Effector memory CD4-positive, alpha-beta T cell (primary cell): ENCODE measurements at regions not wholly inside any gene's neighbourhood (a gene's known extent, or its start where the extent isn't known, plus 50 kb on each side); places are given as distances from the start of the nearest gene placed in this dataset.

Experiments used
- DNase-seq, 3 donors: peaks; one replicate each; pipeline ENCODE4 v3.0.0-alpha.2; 2020
- H3K27ac ChIP-seq: 2 replicates; pipeline ENCODE4 v1.7.0; 2013; ENCODE audit warnings: mild to moderate bottlenecking, low read length, moderate library complexity; ENCODE audit not compliant: insufficient read depth, poor library complexity, severe bottlenecking
- H3K27me3 ChIP-seq: replicated peaks from 2 replicates; pipeline ENCODE4 v1.7.0; 2013; ENCODE audit warnings: mild to moderate bottlenecking, low read length; ENCODE audit not compliant: insufficient read depth, control insufficient read depth, poor library complexity, severe bottlenecking
- H3K36me3 ChIP-seq: 2 replicates; pipeline ENCODE4 v1.7.0; 2013; ENCODE audit warnings: mild to moderate bottlenecking, low read length, moderate library complexity; ENCODE audit not compliant: control insufficient read depth, insufficient read depth
- H3K4me1 ChIP-seq: 2 replicates; pipeline ENCODE4 v1.7.0; 2013; ENCODE audit warnings: low read length, mild to moderate bottlenecking; ENCODE audit not compliant: control insufficient read depth, insufficient read depth, poor library complexity, severe bottlenecking
- H3K4me3 ChIP-seq: 2 replicates; pipeline ENCODE4 v1.7.0; 2013; ENCODE audit warnings: low read length, low read depth, mild to moderate bottlenecking; ENCODE audit not compliant: insufficient read depth, poor library complexity, severe bottlenecking
- H3K9me3 ChIP-seq: 2 replicates; pipeline ENCODE4 v1.7.0; 2013; ENCODE audit warnings: mild to moderate bottlenecking, low read length, moderate library complexity; ENCODE audit not compliant: control insufficient read depth

DNA sequence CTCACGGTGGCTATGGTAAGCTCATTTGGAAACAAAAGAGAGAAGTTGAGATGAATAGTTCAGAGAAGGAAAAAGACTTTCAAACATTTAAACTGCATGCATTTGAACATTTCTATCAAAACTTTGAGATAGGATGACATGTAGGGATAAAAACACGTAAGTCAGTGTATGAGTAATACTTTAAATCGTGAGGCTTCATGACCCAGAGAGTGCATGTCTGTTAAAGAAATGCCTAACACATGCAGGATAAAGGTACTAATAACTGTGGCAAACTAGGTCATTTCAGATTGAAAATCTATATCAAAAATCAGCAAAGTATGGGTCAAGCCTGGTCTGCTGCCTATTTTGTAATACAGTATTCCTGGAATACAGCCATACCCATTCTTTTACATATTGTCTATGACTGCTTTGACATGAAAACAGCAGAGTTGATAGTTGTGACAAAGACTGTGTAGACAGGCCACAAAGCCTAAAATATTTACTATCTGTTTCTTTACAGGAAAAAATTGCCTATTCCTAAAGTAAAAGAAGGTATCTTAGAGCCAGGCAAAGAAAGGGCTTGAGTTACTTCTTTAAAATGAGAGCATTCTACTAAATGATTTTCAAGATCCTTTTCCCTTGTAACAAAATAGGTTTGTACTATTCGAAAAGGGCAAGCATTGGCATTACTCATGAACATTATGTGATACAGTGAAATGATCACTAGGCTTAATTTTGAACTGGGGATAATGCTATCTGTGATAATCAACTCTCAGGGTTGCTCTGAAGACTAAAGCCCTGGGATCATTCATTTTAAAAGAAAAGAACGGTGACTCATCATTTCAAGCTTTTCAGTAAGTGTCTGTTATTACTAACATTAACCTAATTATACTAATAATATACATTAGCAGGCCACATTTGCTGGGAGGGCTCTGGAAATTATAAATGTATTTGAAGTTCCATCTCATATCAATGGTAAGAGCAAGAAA is 185.9 kb downstream of the CRPPA start:
- Histone ChIP-seq H3K9me3 (no peaks in the 10 kb centered on the region), H3K27ac (no peak overlapping the region), H3K4me1 (no peaks in the 10 kb centered on the region), H3K36me3 (no peaks in the 10 kb centered on the region), H3K27me3 (no peaks in the 10 kb centered on the region), H3K4me3 (no peak overlapping the region)
- DNase-seq, result no peak

DNA sequence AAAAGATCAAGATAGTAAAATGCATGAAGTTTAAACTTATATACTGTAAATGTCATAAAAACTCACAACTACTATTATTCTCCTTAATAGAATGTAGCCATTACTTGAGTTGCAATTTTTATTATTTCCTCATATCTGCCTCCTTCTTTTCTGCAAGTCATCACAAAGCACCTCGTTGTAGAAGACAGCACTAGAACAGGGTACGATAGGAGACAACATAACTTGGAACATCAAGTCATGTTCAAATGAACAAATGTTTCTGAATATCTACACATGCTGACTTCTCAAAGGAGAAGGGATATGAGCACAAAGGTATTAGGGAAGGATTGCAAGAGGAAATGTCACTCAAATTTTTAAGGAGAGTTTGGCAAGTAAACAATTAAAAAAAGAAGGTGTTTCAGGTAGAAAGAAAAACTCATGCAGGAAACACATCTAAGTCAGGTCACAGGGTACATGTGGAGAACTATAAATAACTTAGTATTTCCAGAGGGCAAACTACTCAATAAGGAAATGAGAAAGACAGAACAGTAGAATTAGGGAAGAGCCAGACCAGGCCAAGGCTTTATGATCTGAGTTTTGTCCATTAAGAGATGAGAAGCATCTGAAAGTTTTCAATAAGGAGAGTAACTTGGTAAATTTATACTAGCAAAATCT is 186.7 kb downstream of the CRPPA start:
- Histone ChIP-seq H3K4me3 (no peak overlapping the region), H3K9me3 (peaks cover 5% of the 10 kb centered on the region)
- no peak for DNase-seq

DNA sequence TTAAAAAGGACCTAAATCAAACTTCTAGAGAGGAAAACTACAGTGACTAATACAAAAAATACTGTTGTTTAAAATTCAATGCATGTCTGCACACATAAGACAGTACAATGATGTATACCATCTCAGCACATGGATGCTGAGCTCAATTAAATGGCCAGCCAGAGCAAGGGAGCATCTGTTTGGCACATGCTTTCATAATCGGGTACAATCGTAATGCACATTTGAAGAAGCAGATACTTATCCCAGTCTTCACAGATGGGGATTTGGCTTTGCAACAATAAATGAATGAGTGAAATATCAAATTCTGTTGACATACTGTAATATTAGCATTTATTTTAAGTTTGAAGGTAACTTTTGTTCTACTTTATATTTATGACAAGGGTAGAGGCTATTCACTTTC is 187.8 kb downstream of the CRPPA start:
- Histone ChIP-seq H3K27me3 (no peaks in the 10 kb centered on the region), H3K4me3 (no peak overlapping the region), H3K36me3 (no peaks in the 10 kb centered on the region), H3K9me3 (peaks cover 5% of the 10 kb centered on the region), H3K27ac (no peak overlapping the region), H3K4me1 (no peaks in the 10 kb centered on the region)
- DNase-seq, result no peak

More for the DNA sequence above, 186.7 kb downstream of the CRPPA start:
- H3K27ac ChIP-seq, result no peak overlapping the region
- no peaks in the 10 kb centered on the region for H3K27me3 ChIP-seq
- no peaks in the 10 kb centered on the region for H3K4me1 ChIP-seq
- H3K36me3 ChIP-seq, result no peaks in the 10 kb centered on the region

DNA sequence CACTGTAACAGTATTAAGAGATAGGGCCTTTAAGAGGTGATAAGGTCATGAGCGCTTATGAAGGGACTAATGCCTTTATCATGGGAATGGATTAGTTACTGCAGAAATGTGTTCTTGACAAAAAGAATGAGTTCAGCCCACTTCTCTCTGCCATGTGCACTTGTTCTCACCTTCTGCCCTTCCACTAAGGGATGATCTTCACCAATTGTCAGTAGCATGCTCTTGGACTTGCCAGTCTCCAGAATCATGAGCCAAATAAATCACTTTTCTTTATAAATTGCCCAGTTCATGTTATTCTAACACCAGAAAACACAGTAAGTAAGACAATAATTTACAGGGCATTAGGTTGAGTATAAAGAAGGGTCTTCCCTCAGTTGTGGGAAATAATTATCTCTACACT is 189.1 kb downstream of the CRPPA start:
- H3K36me3 ChIP-seq, result no peaks in the 10 kb centered on the region
- no peak overlapping the region for H3K4me3 ChIP-seq
- H3K27me3 ChIP-seq, result no peaks in the 10 kb centered on the region
- DNase-seq, result no peak
- no peak overlapping the region for H3K27ac ChIP-seq
- peaks cover 5% of the 10 kb centered on the region for H3K9me3 ChIP-seq
- no peaks in the 10 kb centered on the region for H3K4me1 ChIP-seq

DNA sequence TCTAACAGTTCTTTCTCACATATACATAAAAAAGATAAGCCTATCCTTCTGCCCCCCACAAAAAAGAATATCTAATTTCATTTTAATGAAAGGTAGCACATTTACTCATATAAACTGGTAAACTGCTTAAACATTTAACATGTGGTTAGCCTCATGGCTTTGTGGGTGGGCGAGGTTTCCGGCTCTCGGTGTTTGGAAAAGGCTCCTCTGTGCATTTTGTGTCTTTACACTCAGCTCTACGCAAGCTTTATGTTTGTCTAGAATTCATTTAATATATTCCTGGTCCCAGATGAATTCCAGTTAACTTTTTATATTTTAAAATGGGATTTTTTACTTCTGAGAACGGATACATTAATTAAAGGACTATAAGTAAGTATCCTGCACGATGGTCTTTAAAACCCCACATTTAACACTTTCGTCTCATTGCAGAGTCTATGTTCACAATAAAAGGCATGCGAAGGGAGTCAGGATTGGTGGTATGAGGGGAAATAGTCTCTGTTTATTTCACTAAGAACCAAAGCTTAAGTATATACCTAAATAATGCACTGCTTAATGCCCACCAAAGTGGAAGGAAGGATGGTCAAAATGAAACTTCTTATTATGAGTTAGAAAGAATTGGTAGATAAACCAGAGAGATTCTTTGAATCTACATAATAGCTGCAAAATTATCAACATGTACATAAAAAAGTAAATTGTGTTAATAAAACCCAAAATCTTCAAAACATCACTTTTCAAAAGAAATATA is 197.2 kb downstream of the CRPPA start:
- Histone ChIP-seq H3K9me3 (no peaks in the 10 kb centered on the region), H3K4me3 (no peak overlapping the region), H3K27me3 (no peaks in the 10 kb centered on the region), H3K4me1 (no peaks in the 10 kb centered on the region), H3K36me3 (no peaks in the 10 kb centered on the region), H3K27ac (no peak overlapping the region)
- peak in 1 of 3 donors; percentile 5 for DNase-seq

DNA sequence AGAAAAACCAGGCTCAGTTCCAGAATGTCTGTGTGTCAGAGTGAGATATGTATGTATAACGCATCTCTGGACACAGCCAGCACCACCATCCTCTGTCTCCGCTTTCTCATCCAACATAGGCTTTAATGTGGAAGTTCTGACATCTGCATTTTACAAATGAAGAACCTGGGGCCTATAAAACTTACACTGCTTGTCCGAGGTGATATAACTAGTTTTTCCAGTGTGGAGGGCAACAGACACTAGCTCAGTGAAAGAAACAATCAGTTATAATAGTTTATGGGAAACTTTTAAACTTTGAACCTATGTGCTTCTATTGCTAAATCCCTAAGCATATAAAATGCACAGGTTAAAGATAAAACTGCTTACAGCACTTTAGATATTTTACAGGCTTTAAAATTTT is 208.7 kb downstream of the CRPPA start:
- no peaks in the 10 kb centered on the region for H3K36me3 ChIP-seq
- no peaks in the 10 kb centered on the region for H3K4me1 ChIP-seq
- H3K4me3 ChIP-seq, result no peak overlapping the region
- no peak for DNase-seq
- H3K27me3 ChIP-seq, result no peaks in the 10 kb centered on the region
- H3K9me3 ChIP-seq, result no peaks in the 10 kb centered on the region
- no peak overlapping the region for H3K27ac ChIP-seq

DNA sequence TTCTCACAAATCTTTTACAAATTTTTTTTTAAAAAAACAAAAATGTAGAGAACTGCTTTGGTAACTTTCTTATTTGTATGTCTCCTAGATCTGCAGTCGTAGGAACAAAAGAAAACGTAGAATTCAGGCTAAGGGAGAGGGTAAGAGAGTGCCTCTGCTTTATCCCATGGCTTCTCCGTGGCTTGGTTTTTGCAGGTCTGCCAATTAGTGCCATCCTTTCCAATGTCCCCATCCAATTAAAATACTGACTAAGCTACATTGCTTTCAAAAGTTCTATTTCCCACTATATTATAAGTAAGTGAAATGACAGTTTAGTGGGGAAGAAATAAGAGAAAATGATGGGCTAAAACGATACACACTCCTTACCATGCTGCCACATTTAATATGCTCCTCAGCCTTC is 209.3 kb downstream of the CRPPA start:
- no peak for DNase-seq
- H3K4me1 ChIP-seq, result no peaks in the 10 kb centered on the region
- H3K27ac ChIP-seq, result no peak overlapping the region
- no peaks in the 10 kb centered on the region for H3K27me3 ChIP-seq
- H3K9me3 ChIP-seq, result no peaks in the 10 kb centered on the region
- no peak overlapping the region for H3K4me3 ChIP-seq
- H3K36me3 ChIP-seq, result no peaks in the 10 kb centered on the region

DNA sequence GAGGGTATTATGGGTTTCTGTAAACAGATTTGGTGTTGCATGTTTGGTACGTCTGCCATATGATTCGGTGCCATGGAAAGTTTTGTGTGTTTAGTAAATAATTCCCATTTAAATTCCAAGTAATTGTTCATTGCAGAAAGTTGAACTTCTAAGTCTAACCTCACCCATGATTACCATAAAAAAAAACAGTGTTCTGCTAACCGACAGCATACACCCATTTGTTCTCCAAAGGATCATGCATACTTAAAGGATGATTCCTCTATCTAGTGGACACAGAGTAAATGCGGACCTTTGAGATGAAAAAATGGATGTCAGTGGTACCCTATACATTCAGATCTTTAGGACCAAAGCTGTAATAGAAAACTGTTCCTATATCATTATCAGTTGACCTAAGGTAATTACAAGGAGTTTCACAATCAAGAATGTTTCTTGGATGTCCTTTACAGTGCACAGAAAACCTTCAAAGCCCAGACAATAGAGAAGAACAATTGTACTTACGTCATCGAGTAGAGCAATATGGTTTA is 209.9 kb downstream of the CRPPA start:
- Histone ChIP-seq H3K36me3 (no peaks in the 10 kb centered on the region), H3K4me3 (no peak overlapping the region), H3K9me3 (no peaks in the 10 kb centered on the region), H3K4me1 (no peaks in the 10 kb centered on the region), H3K27me3 (no peaks in the 10 kb centered on the region), H3K27ac (no peak overlapping the region)
- DNase-seq, result no peak

DNA sequence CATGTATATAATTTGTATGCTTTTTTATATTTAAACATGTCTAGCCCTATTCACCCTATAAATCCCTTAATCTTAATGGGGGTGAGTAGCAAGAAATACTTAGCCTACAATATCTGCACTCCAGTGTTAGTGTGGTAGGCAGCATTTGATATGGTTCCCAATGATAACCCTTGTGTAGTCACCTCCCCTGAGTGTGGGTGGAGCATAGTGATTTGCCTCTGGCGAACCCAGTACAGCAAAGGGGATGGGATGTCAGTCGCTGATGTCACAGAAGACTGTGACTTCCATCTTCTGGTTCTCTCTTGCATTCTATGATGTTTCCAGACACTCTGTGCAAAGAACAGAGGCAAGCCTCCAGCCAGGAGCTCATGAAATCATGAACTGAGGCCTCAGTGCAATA is 211.2 kb downstream of the CRPPA start:
- Histone ChIP-seq H3K36me3 (no peaks in the 10 kb centered on the region), H3K4me3 (no peak overlapping the region), H3K4me1 (no peaks in the 10 kb centered on the region), H3K27ac (no peak overlapping the region), H3K9me3 (no peaks in the 10 kb centered on the region), H3K27me3 (no peaks in the 10 kb centered on the region)
- no peak for DNase-seq
